ENCODE measurements at regions not wholly inside any gene's neighbourhood (a gene's known extent, or its start where the extent isn't known, plus 50 kb on each side); places are given as distances from the start of the nearest gene placed in this dataset.

DNA sequence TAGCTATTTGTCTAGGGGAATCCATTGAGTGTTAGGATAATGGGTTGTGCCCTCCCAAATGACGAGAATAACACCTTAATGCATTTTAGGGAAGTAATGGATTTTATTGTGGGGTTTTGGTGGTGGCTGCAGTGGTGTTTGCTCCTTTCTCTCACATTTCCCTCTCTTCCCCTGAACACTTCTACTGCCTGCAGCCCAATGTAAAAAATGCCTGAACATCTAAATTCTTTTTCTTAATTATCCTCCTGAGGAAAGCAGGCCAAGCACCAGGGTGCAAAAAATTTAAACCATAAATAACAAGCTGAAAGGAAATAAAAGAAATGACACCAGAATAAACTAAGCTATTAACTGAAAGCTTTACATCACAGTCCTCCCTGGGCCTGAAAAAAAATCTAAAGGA is 57.3 kb upstream of the PCDH8 start:
- Histone ChIP-seq H3K4me3 (no peak overlapping the region), H3K4me1 (no peaks in the 10 kb centered on the region), H3K27ac (no peak overlapping the region), H3K36me3 (no peaks in the 10 kb centered on the region), H3K27me3 (no peaks in the 10 kb centered on the region), H3K9me3 (no peaks in the 10 kb centered on the region)
- TF ChIP-seq CTCF (IDR thresholded peaks at IDR 0.05) = no peak
- no peak for DNase-seq (ENCODE audit: low spot score)

DNA sequence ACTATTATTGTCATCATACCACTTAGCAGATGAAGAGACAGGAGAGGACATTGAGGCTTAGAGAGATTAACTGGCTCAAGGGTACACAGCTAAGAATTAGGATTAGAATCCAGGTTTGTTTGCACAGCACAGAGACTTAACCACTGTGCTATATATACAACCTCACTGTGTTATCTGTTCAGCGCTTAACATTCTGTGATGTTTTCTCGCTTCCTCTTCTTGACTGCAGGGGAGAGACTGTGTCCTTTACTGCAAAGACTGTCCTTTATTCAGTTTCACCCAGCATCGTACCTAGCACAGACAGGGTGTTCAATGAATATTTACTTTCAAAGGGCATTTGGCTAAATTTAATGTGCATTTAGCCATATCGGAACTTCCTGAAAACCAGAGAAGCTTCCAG is 54.9 kb upstream of the PCDH8 start:
- TF ChIP-seq CTCF (IDR thresholded peaks at IDR 0.05) = no peak
- H3K4me3 ChIP-seq = no peak overlapping the region
- H3K27ac ChIP-seq = no peak overlapping the region
- H3K4me1 ChIP-seq = no peaks in the 10 kb centered on the region
- H3K9me3 ChIP-seq = no peaks in the 10 kb centered on the region
- H3K36me3 ChIP-seq = no peaks in the 10 kb centered on the region
- no peak for DNase-seq (ENCODE audit: low spot score)
- no peaks in the 10 kb centered on the region for H3K27me3 ChIP-seq

GRCh38 chr13:52899206-52899605 is 50.8 kb upstream of the PCDH8 start:
- Histone ChIP-seq H3K27ac (no peak overlapping the region), H3K4me3 (no peak overlapping the region), H3K4me1 (no peaks in the 10 kb centered on the region), H3K36me3 (no peaks in the 10 kb centered on the region), H3K27me3 (no peaks in the 10 kb centered on the region), H3K9me3 (no peaks in the 10 kb centered on the region)
- TF ChIP-seq CTCF (IDR thresholded peaks at IDR 0.05) = no peak
- DNase-seq (ENCODE audit: low spot score) = no peak

Data from right atrium auricular region (tissue), 2 donors.